ENCODE measurements at regions not wholly inside any gene's neighbourhood (a gene's known extent, or its start where the extent isn't known, plus 50 kb on each side); places are given as distances from the start of the nearest gene placed in this dataset.

- Histone ChIP-seq H3K4me1 (no peaks in the 10 kb centered on the region), H3K9me3 (no peaks in the 10 kb centered on the region), H3K4me3 (no peak overlapping the region), H3K27ac (no peak overlapping the region), H3K36me3 (no peaks in the 10 kb centered on the region), H3K27me3 (no peaks in the 10 kb centered on the region)
- TF ChIP-seq CTCF (IDR thresholded peaks at IDR 0.05): no peak
- no peak for DNase-seq (ENCODE audit: low spot score)
Observed at GRCh38 chr6:122075917-122076316, 323.5 kb upstream of the HSF2 start.

- H3K9me3 ChIP-seq: no peaks in the 10 kb centered on the region
Observed at GRCh38 chr6:122077603-122078002, 321.8 kb upstream of the HSF2 start.

GRCh38 chr6:122078481-122078880 is 321.0 kb upstream of the HSF2 start:
- TF ChIP-seq CTCF (IDR thresholded peaks at IDR 0.05): no peak
- Histone ChIP-seq H3K27ac (no peak overlapping the region), H3K4me1 (no peaks in the 10 kb centered on the region), H3K4me3 (no peak overlapping the region), H3K9me3 (no peaks in the 10 kb centered on the region), H3K27me3 (no peaks in the 10 kb centered on the region), H3K36me3 (no peaks in the 10 kb centered on the region)
- no peak for DNase-seq (ENCODE audit: low spot score)

More at GRCh38 chr6:122077603-122078002, 321.8 kb upstream of the HSF2 start:
- no peaks in the 10 kb centered on the region for H3K27me3 ChIP-seq
- no peak overlapping the region for H3K27ac ChIP-seq
- no peak overlapping the region for H3K4me3 ChIP-seq
- H3K4me1 ChIP-seq: no peaks in the 10 kb centered on the region
- no peak for DNase-seq (ENCODE audit: low spot score)
- no peaks in the 10 kb centered on the region for H3K36me3 ChIP-seq
- no peak for TF ChIP-seq CTCF (IDR thresholded peaks at IDR 0.05)

GRCh38 chr6:122079916-122080315 is 319.5 kb upstream of the HSF2 start:
- H3K9me3 ChIP-seq: no peaks in the 10 kb centered on the region
- H3K27ac ChIP-seq: no peak overlapping the region
- no peak for TF ChIP-seq CTCF (IDR thresholded peaks at IDR 0.05)
- H3K27me3 ChIP-seq: no peaks in the 10 kb centered on the region
- H3K36me3 ChIP-seq: no peaks in the 10 kb centered on the region
- DNase-seq (ENCODE audit: low spot score): no peak
- H3K4me3 ChIP-seq: no peak overlapping the region
- H3K4me1 ChIP-seq: no peaks in the 10 kb centered on the region

GRCh38 chr6:122081921-122082320 is 317.5 kb upstream of the HSF2 start:
- no peaks in the 10 kb centered on the region for H3K4me1 ChIP-seq
- no peaks in the 10 kb centered on the region for H3K36me3 ChIP-seq
- no peaks in the 10 kb centered on the region for H3K9me3 ChIP-seq
- no peak overlapping the region for H3K4me3 ChIP-seq
- no peaks in the 10 kb centered on the region for H3K27me3 ChIP-seq
- DNase-seq (ENCODE audit: low spot score): no peak
- no peak overlapping the region for H3K27ac ChIP-seq
- no peak for TF ChIP-seq CTCF (IDR thresholded peaks at IDR 0.05)

GRCh38 chr6:122082370-122082769 is 317.1 kb upstream of the HSF2 start:
- Histone ChIP-seq H3K36me3 (no peaks in the 10 kb centered on the region), H3K4me3 (no peak overlapping the region), H3K27ac (no peak overlapping the region), H3K9me3 (no peaks in the 10 kb centered on the region), H3K4me1 (no peaks in the 10 kb centered on the region), H3K27me3 (no peaks in the 10 kb centered on the region)
- TF ChIP-seq CTCF (IDR thresholded peaks at IDR 0.05): no peak
- DNase-seq (ENCODE audit: low spot score): no peak
